HG02610 (cell line): ENCODE measurements at regions not wholly inside any gene's neighbourhood (a gene's known extent, or its start where the extent isn't known, plus 50 kb on each side); places are given as distances from the start of the nearest gene placed in this dataset.

Experiments
- ATAC-seq: cut with Tn5 transposase; IDR thresholded peaks from one replicate; pipeline ENCODE4 v1.9.1; 2021; ENCODE audit warnings: mild to moderate bottlenecking, moderate library complexity; ENCODE audit not compliant: unreplicated experiment

DNA sequence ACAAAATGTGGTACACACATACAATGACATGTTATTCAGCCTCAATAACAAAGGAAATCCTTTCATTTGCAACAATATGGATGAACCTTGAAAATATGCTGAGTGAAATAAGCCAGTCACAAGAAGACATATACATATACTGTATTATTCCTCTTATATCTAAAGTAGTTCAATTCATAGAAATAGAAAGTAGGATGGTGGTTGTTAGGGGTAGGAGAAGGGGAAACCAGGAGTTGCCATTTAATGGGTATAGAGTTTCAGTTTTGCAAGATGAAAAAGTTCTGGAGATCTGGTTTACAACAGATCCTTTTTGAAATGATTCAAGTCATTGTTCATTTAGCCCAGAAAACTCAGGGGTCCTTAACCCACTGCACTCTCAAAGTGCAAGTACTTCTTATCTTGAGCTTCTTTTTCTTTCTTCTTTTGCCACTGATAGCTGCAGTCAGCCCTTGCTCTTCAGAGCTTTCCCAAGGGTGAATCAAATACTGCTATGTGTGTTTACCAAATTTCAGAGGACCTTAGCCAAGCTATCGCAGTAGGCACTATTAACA lies 208.0 kb upstream of the EOMES start:
- no peak for ATAC-seq

GRCh38 chr3:27935492-27935891 lies 213.4 kb upstream of the EOMES start:
- no peak for ATAC-seq

DNA sequence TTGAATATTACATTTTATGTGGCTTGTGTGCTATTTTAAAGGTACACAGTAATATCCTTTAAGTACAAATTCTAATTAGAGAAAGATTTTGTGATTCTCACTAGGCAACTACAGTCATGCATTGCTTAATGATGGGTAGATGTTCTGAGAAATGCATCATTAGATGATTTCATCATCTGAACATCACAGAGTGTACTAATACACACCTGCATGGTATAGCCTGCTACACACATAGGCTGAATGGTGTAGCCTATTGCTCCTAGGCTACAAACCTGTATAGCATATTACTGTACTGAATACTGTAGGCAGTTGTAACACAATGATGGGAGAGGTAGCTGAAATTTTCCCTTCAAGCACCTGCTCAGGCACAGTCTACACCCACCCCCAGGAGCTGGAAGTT lies 217.4 kb upstream of the EOMES start:
- ATAC-seq = no peak

GRCh38 chr3:27939940-27940339 lies 217.8 kb upstream of the EOMES start:
- ATAC-seq = no peak

DNA sequence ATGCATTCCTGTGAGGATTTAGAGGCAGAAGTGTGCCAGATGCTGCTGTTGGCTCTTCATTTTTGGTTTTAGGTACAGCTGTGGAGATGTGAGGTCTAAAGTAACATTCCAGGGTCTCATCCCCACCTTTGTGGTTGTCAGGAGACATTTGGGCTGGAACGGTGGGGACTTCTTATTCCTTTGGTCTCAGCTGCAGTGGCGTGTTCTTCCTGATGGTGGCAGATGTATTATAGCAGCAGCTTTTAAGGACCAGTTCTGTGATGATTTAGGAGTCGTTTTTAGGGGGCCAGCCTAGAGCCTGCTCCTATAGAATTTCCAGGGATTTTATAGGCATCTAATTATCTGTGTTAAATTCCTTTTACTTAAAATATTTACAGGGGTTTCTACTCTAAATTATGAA lies 221.0 kb upstream of the EOMES start:
- no peak for ATAC-seq

GRCh38 chr3:27945229-27945628 lies 223.1 kb upstream of the EOMES start:
- ATAC-seq = no peak

DNA sequence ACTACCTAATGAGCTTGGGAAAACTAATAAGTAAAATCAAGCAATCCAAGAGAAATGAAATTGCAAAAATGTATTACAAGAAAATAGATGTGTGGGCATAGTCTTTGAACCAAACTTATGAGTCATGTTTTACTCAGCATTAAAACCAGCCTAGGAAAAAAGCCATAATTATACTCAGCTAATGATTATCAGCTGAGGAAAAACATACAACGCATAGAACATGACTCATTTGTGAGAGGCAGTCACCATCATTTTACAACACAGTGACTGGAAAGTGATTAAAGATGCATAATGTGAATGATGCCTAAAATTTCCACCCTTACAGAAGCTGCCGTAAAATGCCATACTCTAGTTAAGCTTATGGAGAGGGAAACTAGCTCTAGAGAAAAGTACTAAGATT lies 238.0 kb upstream of the EOMES start:
- no peak for ATAC-seq

GRCh38 chr3:27963519-27963918 lies 241.4 kb upstream of the EOMES start:
- no peak for ATAC-seq

- no peak for ATAC-seq
Measured at GRCh38 chr3:27971600-27971999, 249.5 kb upstream of the EOMES start.

DNA sequence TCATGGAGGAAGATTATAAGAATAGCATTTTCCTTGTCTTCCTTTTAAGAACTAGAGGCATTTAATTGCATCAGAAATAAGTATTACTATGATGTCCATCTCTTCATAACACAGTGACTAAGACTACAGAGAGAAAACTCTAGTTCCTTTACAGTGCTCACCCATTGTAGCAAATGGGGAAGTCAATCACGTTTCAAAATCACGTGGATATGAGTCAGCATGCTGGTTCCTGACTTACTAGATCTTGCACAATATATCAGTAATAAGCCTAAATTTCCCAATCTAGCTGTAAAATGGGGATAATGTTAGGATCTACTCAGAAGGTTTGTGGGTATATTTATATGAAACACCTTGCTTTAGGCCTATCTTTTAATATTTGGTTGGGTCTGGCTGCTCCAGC lies 254.8 kb upstream of the EOMES start:
- peak; percentile 46 for ATAC-seq

DNA sequence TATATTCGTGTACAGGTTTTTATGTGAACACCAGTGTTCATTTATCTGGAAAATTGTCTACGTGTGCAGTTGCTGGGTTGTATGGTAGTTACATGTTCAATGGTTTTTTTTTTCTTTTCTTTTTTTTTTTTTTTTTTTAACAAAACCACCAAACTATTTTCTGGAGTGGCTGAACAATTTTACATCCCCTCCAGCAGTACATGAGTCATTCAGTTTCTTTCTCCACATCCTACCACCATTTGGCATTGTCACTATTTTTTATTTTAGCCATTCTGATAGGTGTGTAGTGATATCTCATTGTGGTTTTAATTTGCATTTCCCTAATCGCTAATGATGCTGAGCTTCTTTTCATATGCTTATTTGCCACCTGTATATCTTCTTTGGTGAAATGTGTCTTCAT lies 256.3 kb upstream of the EOMES start:
- no peak for ATAC-seq

DNA sequence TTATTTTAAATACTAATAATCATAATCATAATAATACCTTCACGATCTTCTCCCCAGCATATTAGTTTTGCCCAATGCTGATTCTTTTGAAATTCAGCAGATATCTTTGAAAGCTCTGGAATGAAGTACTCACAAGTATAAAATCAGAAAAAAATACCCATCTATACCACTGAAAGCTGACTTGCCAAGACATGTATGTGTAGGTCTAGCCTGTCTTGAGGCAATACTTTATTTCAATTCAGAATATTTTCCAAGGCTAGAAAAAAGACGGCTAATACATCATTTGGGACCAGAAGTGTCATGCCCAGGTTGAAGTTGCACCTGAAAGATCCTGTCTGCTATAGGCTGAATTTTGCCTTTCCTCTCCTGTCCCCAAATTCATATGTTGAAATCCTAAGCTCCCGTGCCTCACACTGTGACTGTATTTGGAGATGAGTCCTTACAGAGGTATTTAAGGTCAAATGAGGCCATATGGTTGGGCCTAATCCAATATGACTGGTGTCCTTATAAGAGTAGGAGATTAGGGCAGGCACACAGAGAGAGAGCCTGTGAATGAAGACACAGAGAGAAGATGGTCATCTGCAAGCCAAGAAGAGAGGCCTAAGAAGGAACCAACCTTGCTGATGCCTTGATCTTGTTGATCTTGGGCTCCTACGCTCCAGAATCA lies 255.9 kb upstream of the CMC1 start:
- ATAC-seq = no peak

- no peak for ATAC-seq
Measured at GRCh38 chr3:27986234-27986879, 255.1 kb upstream of the CMC1 start.

- no peak for ATAC-seq
Measured at GRCh38 chr3:27990324-27990723, 251.1 kb upstream of the CMC1 start.

GRCh38 chr3:27990837-27991236 lies 250.6 kb upstream of the CMC1 start:
- ATAC-seq = no peak

GRCh38 chr3:27993051-27993450 lies 248.4 kb upstream of the CMC1 start:
- no peak for ATAC-seq

DNA sequence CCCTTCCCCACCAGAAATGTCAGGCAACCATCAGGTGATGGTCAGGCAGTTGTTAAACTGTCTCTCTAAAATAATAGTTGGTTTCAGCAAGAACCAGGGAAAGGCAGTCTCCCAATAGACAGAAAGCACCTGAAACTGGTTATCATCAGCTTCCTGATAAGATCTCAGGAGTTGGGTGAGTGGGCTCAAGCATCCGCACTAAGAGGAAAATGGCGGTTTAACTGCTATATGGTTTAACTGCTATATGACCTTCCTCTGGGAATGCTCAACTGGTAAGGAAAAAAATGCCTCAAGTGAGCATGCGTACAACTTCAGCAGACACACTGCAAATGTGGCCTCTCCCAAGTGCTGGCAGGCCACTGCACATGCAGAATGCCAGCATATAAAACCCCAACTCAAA lies 240.8 kb upstream of the CMC1 start:
- ATAC-seq = no peak

GRCh38 chr3:28008235-28008634 lies 233.2 kb upstream of the CMC1 start:
- no peak for ATAC-seq

DNA sequence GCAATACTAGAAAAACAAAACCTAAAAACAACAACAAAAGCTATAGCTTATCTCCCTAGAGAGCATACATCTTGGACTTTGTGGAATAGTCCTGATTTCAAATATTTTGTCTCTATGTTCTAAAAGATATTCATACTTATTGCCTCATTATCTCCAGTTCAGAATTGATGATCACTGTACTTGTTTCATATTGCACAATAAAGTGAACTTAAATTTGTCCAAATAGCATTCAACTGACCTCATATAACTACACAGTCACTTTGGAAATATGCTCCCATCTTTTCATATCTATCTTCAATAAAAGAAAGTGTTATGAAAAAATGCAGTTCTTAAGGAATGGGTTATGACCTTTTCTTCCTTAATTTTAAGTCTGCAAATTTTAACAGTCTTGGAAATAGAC lies 228.6 kb upstream of the CMC1 start:
- ATAC-seq = no peak

DNA sequence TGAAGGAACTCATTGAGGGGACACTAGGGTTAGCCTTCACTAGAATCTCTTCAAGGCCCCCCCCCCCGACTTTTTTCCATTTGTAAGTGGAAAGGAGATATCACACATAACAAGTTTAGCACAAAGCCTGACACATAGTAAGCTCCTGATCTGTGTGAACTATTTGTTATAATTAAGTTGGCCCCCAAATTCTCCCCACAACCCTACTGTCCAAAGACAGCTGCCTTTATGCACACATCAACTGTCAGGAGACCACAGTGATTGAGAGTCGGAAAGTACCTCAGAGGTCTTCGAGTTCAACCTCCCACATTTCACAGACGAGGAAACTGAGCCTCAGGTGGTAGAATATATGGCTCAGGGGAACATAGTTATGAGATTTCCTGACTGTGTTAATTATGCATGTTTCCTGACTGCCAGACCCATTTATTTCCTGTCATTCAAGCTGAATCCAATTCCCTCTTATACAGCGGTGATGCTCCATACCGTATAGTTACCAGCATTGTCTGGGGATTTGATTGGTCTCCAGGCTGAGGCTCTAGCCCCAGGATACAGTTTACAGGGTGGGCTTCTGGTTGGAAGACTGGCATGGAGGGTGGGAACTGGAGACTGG lies 227.4 kb upstream of the CMC1 start:
- no peak for ATAC-seq

- ATAC-seq = no peak
Measured at GRCh38 chr3:28018925-28019718, 222.3 kb upstream of the CMC1 start.
